ENCODE measurements at regions not wholly inside any gene's neighbourhood (a gene's known extent, or its start where the extent isn't known, plus 50 kb on each side); places are given as distances from the start of the nearest gene placed in this dataset.
"Not testable (repeated sequence)": the region's sequence is repeated elsewhere in the genome, so short reads cannot be mapped to it uniquely, and the experiment has no call there.

DNA sequence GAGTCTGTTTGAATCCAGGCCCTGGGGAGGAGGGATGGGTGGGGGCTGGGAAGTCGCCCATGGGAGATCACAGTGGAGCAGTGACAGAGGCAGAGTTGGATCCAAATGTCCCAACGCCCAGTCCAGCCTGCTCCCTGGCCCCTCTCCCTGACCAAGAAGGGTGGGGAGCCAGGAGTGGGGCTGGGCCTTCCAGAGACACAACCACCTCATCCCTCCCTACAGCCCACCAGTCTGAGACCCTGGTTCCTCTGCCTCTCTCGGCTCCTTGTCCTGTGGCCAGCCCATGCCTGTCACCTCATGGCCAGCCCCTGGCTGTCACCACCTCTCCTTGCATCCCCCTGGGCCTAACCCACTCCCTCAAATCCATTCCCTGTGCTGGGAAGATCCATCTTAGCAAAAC, 71.2 kb upstream of the PRR5 start:
- no peak for DNase-seq (ENCODE audit: low read depth in 2 of 3, low spot score in 2 of 3)

- DNase-seq (ENCODE audit: low read depth in 2 of 3, low spot score in 2 of 3) = no peak
Measured at GRCh38 chr22:44628835-44629234, 73.2 kb upstream of the PRR5 start.

DNA sequence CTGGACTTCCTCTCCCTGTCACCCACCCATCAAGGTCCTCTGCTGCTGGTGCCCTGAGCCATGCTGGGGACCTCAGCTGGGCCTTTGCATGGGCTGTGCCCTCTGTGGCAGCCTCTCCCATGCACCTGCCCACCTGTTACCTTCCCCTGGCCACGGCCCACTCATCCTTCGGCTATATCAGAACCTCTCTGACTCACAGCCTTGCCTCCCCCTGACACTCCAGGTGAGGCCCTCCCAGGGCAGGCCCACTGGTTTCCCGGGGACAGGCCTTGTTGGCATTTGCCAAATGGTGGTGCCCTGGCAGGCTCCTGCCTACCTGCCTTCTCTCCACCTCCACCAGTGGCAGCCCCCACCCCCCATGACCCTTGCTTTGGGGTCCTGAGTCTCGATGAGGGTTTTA, 73.7 kb upstream of the PRR5 start:
- DNase-seq (ENCODE audit: low read depth in 2 of 3, low spot score in 2 of 3) = no peak

DNA sequence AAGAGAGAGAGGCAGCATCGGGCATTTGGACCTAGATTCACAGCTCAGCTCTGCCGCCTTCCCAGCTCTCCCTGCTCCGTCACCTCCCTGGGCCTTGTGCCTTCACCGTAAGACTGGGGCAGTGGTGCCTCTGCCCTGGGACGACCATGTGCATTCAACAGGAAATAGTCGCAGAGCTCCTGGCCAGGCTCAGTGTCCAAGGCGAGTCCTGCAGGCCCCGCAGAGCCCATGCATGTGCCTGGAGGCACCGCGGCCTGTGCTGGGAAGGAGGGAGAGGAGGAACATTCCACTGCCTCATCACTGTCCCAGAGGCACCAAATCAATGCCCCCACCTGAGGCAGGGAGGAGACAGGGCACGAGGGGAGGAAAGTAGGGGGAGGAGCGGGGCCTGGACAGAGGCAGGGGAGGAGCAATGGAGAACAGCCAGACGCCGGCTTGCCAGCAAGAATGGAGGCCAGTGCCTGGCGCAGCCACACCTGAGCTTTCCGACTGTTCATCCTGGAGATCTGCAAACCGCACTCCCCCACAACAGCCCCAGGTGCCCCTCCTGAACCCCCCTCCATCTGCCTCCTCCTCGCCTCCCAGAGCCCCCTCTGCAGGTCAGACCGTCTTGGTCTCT, 74.4 kb upstream of the PRR5 start:
- DNase-seq (ENCODE audit: low read depth in 2 of 3, low spot score in 2 of 3) = no peak

GRCh38 chr22:44625981-44626687, 75.9 kb upstream of the PRR5 start:
- DNase-seq (ENCODE audit: low read depth in 2 of 3, low spot score in 2 of 3) = peak; percentile 51 to 69 (median 57)

GRCh38 chr22:44625421-44625760, 76.6 kb upstream of the PRR5 start:
- DNase-seq (ENCODE audit: low read depth in 2 of 3, low spot score in 2 of 3) = no peak

GRCh38 chr22:44624689-44625420, 77.1 kb upstream of the PRR5 start:
- DNase-seq (ENCODE audit: low read depth in 2 of 3, low spot score in 2 of 3) = no peak

- DNase-seq (ENCODE audit: low read depth in 2 of 3, low spot score in 2 of 3) = no peak
Measured at GRCh38 chr22:44623771-44624510, 78.1 kb upstream of the PRR5 start.

- DNase-seq (ENCODE audit: low read depth in 2 of 3, low spot score in 2 of 3) = no peak
Measured at GRCh38 chr22:44622679-44623078, 79.3 kb upstream of the PRR5 start.

DNA sequence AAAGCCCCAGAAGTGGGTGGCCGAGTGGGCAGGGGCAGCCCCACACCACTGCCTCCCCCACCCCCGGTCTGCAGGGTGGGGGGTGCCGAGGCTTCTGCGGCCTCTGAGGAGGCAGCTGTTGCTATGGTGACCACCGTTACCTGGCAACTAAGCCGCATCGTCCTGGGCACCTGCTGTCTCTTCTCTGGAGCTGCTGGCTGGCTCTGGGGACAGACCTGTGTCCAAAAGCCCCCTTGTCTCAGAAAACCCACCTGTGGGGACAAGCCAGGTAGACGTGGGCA, 79.9 kb upstream of the PRR5 start:
- DNase-seq (ENCODE audit: low read depth in 2 of 3, low spot score in 2 of 3) = no peak

DNA sequence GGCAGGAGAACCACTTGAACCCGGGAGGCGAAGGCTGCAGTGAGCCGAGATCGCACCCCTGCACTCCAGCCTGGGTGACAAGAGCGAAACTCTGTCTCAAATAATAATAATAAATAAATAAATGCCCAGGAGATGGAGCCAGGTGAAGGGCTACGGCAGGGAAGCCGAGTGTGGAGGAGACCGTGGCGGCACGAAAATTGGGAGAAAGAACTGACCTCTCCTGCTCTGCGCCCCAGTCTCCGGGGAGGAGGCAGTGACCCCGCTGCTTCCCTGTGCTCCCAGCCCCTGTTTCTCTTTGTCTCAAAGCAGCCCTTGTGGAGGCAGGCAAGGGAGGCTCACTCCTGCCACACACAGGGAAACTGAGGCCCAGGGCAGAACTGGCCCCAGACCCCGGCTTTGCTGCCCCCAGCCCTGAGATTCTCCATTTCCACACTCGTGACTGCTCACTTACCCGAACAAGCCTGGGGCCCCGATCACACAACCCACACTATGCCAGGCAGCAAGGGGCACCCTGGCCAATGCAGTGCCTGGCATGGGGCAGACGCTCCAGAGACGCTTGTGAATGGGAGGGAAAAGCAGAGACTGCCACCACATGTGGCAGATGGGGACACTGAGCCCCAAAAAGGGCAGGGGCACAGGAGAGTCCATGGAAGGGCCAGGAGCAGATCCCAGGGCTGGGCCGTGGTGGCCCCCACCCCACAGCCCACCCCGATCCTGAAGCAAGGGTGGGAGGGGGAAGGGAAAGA, 80.4 kb upstream of the PRR5 start:
- no peak for DNase-seq (ENCODE audit: low read depth in 2 of 3, low spot score in 2 of 3)

DNA sequence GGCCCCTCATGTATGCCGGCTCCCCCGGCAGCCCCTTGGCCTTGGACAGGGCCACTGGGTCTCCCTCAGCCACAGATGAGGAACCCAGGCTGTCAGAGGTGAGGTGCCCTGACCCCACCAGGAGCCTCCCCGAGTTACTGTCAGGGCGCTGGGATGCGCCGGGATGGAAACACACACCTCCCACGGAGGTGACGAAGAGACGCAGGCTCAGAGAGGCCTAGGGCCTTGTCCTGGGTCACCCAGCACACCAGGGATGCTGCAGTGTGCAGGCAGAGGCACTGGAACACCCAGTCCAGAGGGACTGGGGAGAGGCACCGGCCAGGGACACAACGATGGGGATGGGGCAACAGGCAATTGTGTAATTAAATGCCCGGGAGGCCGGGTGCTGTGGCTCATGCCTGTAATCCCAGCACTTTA, 81.2 kb upstream of the PRR5 start:
- no peak for DNase-seq (ENCODE audit: low read depth in 2 of 3, low spot score in 2 of 3)

GRCh38 chr22:44620129-44620840, 81.7 kb upstream of the PRR5 start:
- DNase-seq (ENCODE audit: low read depth in 2 of 3, low spot score in 2 of 3) = peak; percentile 63 to 70 (median 69)

GRCh38 chr22:44619560-44620128, 82.4 kb upstream of the PRR5 start:
- not testable (repeated sequence) for DNase-seq (ENCODE audit: low read depth in 2 of 3, low spot score in 2 of 3)

- not testable (repeated sequence) for DNase-seq (ENCODE audit: low read depth in 2 of 3, low spot score in 2 of 3)
Measured at GRCh38 chr22:44618910-44619309, 83.1 kb upstream of the PRR5 start.

- DNase-seq (ENCODE audit: low read depth in 2 of 3, low spot score in 2 of 3) = no peak
Measured at GRCh38 chr22:44618400-44618799, 83.6 kb upstream of the PRR5 start.

- no peak for DNase-seq (ENCODE audit: low read depth in 2 of 3, low spot score in 2 of 3)
Measured at GRCh38 chr22:44617828-44618227, 84.2 kb upstream of the PRR5 start.

DNA sequence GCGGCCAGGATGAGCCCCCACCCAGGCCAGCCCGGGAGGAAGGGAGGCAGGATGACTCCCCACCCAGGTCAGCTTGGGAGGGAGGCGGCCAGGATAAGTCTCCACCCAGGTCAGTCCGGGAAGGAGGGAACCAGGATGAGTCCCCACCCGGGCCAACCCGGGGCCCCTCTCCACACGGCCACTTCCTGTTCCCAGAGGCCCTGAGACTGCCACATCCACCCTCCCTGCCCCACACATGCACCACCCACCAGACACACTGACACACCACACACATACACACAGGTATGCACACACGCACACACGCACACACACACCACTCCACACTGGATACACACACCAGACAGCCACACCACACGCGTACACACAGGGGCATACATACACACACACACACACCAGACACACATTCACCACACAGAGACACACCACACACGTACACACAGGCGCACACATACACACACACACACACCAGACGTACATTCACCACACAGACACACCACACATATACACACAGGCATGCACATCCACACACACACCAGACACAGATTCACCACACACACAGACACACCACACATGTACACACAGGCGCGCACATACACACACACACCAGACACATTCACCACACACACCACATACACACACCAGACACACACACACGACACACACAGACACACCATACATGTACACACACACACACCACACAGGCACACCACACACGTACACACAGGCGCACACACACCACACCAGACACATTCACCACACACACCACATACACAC, 84.9 kb upstream of the PRR5 start:
- DNase-seq (ENCODE audit: low read depth in 2 of 3, low spot score in 2 of 3) = no peak

DNA sequence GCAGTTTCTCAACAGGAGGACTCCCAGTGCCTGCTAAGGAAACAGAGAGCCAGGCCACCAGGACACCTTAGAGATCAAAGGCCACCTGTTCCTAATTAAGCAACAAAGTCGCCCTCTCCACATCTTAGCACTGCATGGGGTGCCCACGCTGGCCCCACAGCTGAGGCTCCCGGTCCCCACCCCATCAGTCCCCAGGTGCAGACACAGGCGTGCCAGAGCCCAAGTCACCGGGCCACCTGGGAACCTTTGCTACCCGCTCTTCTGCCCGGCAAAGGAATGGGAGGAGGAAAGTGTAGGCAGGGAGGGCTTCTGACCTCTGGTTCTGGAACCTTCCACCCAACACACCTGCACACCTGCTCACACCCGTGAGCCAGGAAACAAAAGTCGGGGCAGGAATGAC, 85.5 kb upstream of the PRR5 start:
- DNase-seq (ENCODE audit: low read depth in 2 of 3, low spot score in 2 of 3) = no peak

Measured in activated CD8-positive, alpha-beta memory T cell treated with anti-CD3 and anti-CD28 coated beads for 48 hours (primary cell).